HEK293 (cell line): ENCODE measurements at regions not wholly inside any gene's neighbourhood (a gene's known extent, or its start where the extent isn't known, plus 50 kb on each side); places are given as distances from the start of the nearest gene placed in this dataset.

Source experiments
- CTCF ChIP-seq: fragments of 450-650 bp; formaldehyde crosslinking; IDR thresholded peaks from 2 replicates; pipeline ENCODE4 v1.5.1; 2016; ENCODE audit warnings: missing biosample characterization, missing genetic modification characterization
- KLF7 ChIP-seq: fragments of 450-650 bp; formaldehyde crosslinking; IDR thresholded peaks from 2 replicates; pipeline ENCODE4 v1.5.1; 2016; ENCODE audit warnings: missing biosample characterization, missing genetic modification characterization, borderline replicate concordance
- PRDM10 ChIP-seq: fragments of 450-650 bp; formaldehyde crosslinking; IDR thresholded peaks from 2 replicates; pipeline ENCODE4 v1.5.1; 2016; ENCODE audit warnings: missing biosample characterization, missing genetic modification characterization
- REST ChIP-seq: fragments of 450-650 bp; formaldehyde crosslinking; IDR thresholded peaks from 2 replicates; pipeline ENCODE4 v1.5.1; 2016; ENCODE audit warnings: missing biosample characterization, missing genetic modification characterization
- TCF7L2 ChIP-seq: IDR thresholded peaks from 2 replicates; pipeline ENCODE4 v1.6.1; 2011; ENCODE audit warnings: low read depth, mild to moderate bottlenecking, inconsistent platforms, low read length, moderate library complexity, borderline replicate concordance
- ZNF146 ChIP-seq: fragments of 450-650 bp; formaldehyde crosslinking; IDR thresholded peaks from 2 replicates; pipeline ENCODE4 v1.5.1; 2016; ENCODE audit warnings: missing biosample characterization, missing genetic modification characterization
- ZNF221 ChIP-seq: fragments of 450-650 bp; formaldehyde crosslinking; IDR thresholded peaks from 2 replicates; pipeline ENCODE4 v1.5.1; 2017; ENCODE audit warnings: missing biosample characterization, missing genetic modification characterization, borderline replicate concordance
- ZNF335 ChIP-seq: fragments of 450-650 bp; formaldehyde crosslinking; conservative IDR thresholded peaks from 2 replicates; pipeline ENCODE4 v1.5.1; 2016; ENCODE audit warnings: missing biosample characterization, missing genetic modification characterization
- ZNF621 ChIP-seq: fragments of 450-650 bp; formaldehyde crosslinking; IDR thresholded peaks from 2 replicates; pipeline ENCODE4 v1.5.1; 2017; ENCODE audit warnings: missing biosample characterization, missing genetic modification characterization
- ZSCAN18 ChIP-seq: fragments of 450-650 bp; formaldehyde crosslinking; IDR thresholded peaks from 2 replicates; pipeline ENCODE4 v1.5.1; 2016; ENCODE audit warnings: missing biosample characterization, missing genetic modification characterization

GRCh38 chr10:83817797-83818196, 321.5 kb upstream of the GHITM start:
- TF ChIP-seq KLF7 (tag by site-specific recombination) (no peak), CTCF (tag by site-specific recombination) (no peak), ZNF221 (tag by site-specific recombination) (no peak), ZNF146 (tag by site-specific recombination) (no peak), TCF7L2 (no peak), ZNF621 (tag by site-specific recombination) (no peak), ZNF335 (tag by site-specific recombination) (no peak), ZSCAN18 (tag by site-specific recombination) (no peak), PRDM10 (tag by site-specific recombination) (no peak), REST (tag by site-specific recombination) (no peak)
